NT2/D1 (cell line): ENCODE measurements at regions not wholly inside any gene's neighbourhood (a gene's known extent, or its start where the extent isn't known, plus 50 kb on each side); places are given as distances from the start of the nearest gene placed in this dataset.

Experiments used
- SUZ12 ChIP-seq: IDR thresholded peaks from 2 replicates; pipeline ENCODE4 v1.6.1; 2011; ENCODE audit not compliant: insufficient read length, insufficient read depth; ENCODE audit errors: extremely low read depth
- YY1 ChIP-seq: IDR thresholded peaks from 2 replicates; pipeline ENCODE4 v1.6.1; 2011; ENCODE audit not compliant: insufficient read length, insufficient read depth
- ZNF274 ChIP-seq: IDR thresholded peaks from 2 replicates; pipeline ENCODE4 v1.6.1; 2011; ENCODE audit warnings: mild to moderate bottlenecking, low read depth, low read length

- TF ChIP-seq YY1: no peak
- no peak for TF ChIP-seq ZNF274
- no peak for TF ChIP-seq SUZ12
Measured at GRCh38 chr2:147067136-147067535, 777.7 kb upstream of the ACVR2A start.
